GM18507 (cell line): ENCODE measurements at regions not wholly inside any gene's neighbourhood (a gene's known extent, or its start where the extent isn't known, plus 50 kb on each side); places are given as distances from the start of the nearest gene placed in this dataset.

Source experiments
- DNase-seq: peaks from one replicate; pipeline ENCODE4 v3.0.0; 2011; ENCODE audit warnings: low read depth; ENCODE audit not compliant: insufficient read length; ENCODE audit errors: extremely low spot score
- FAIRE-seq: peaks from 2 replicates; lab custom pipeline; 2011; peaks lifted over from hg19 to GRCh38; lab: Jason Lieb, UNC

DNA sequence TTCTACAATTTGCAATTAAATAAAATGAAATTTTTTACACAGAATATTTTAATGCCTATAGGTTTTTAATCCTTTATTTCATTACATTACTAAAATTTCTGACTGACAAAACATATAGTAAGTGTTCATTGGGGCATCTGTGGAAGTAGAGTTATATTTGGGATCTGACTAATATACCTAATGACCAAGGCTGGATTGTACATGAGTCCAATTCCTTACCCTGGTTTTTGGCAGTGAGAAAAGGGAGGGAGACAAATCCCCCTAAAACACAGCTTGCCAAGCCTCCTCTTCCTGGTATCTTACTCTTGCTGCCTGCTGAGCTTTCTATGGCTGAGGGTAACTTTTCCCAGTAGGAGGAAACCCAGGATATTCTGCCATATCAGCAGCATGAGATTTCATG, 149.4 kb upstream of the CDH20 start:
- DNase-seq (no peak), FAIRE-seq (no peak)

DNA sequence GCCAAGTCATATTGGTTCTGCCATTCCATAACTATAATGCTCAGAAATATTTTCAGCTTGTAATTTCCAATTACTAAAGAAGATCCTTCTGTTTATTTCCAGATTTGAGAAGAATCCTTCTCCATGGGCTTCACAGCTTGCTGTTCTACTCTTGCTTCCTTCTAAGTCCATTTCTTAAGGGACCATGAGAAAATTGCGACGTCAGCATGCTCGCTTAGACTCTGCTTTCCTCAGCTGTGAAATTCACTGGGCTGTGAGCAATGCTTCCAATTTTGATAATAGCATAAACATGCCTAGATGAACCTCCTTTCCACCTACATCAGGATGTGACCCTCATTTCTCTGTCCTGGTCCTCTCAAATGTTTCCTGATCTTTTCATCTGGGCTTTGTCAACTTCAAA, 145.3 kb upstream of the CDH20 start:
- FAIRE-seq (no peak), DNase-seq (no peak)

GRCh38 chr18:61189376-61189775, 143.9 kb upstream of the CDH20 start:
- DNase-seq, result no peak
- no peak for FAIRE-seq

DNA sequence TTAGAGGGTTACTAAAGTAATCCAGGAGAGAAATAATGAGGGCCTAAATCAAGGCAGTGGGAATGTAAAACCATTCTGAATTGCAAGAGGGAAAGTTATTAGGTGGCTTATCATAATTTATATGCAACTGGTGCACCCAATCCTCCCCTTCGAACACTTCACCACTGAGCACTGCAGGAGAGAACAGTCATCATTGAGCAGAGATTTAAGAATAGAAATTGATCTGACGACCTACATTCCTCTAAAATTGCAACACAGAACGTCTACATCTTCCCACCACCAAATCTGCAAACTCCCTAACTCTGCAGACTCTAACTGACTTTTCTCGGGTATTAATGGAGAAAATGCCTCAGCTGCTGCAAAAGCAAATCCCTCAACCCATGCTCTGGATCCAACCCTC, 138.5 kb upstream of the CDH20 start:
- FAIRE-seq (no peak), DNase-seq (no peak)

DNA sequence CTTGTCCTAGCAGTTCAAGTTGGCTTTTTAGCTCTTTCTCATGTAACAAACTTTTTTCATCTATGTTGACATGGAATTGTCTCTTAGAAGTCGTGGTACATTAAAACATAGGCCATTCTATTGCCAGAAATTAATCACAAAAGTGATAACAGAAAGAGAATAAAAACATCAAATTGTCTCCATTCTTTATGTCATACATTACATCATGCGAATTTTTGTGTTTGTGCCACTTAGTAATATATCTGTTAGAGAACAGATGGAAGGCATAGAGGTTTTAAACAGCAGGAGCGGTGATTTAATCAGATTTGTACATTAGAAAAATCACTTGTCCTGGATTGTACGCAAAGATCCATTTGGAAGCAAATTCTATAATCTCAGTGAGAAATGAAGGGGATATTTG, 136.5 kb upstream of the CDH20 start:
- DNase-seq (no peak), FAIRE-seq (no peak)

- FAIRE-seq (no peak), DNase-seq (no peak)
Measured at GRCh38 chr18:61198486-61198885, 134.7 kb upstream of the CDH20 start.

GRCh38 chr18:61199171-61199848, 133.9 kb upstream of the CDH20 start:
- DNase-seq (no peak), FAIRE-seq (no peak)

GRCh38 chr18:61201511-61201910, 131.7 kb upstream of the CDH20 start:
- DNase-seq, result no peak
- no peak for FAIRE-seq

GRCh38 chr18:61203151-61203550, 130.1 kb upstream of the CDH20 start:
- FAIRE-seq, result no peak
- no peak for DNase-seq

- no peak for FAIRE-seq
- DNase-seq, result no peak
Measured at GRCh38 chr18:61209801-61210200, 123.4 kb upstream of the CDH20 start.

DNA sequence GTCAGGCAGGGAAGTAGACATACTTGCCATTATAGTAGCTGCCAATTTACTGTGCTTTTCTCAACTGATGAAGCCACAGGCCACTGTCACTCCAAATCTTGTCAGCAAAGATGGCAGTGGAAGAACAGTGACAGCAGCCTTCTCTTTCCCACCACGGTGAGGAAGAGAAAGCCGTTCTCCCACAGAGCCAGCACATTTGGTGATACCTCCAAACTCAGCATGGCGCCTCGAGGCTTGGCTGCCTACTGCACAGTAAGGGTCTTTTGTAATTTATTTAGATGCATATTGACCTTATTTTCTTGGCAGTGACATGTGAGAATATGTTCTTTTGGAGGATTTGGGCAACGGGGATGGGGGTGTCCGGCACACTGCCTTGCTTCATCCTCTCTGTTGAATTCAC, 117.2 kb upstream of the CDH20 start:
- FAIRE-seq (no peak), DNase-seq (no peak)

- no peak for FAIRE-seq
- no peak for DNase-seq
Measured at GRCh38 chr18:61222206-61222605, 111.0 kb upstream of the CDH20 start.

- DNase-seq (no peak), FAIRE-seq (no peak)
Measured at GRCh38 chr18:61225336-61225735, 107.9 kb upstream of the CDH20 start.

- DNase-seq, result no peak
- FAIRE-seq, result no peak
Measured at GRCh38 chr18:61236356-61237057, 96.7 kb upstream of the CDH20 start.

- FAIRE-seq (no peak), DNase-seq (no peak)
Measured at GRCh38 chr18:61237529-61237928, 95.7 kb upstream of the CDH20 start.

DNA sequence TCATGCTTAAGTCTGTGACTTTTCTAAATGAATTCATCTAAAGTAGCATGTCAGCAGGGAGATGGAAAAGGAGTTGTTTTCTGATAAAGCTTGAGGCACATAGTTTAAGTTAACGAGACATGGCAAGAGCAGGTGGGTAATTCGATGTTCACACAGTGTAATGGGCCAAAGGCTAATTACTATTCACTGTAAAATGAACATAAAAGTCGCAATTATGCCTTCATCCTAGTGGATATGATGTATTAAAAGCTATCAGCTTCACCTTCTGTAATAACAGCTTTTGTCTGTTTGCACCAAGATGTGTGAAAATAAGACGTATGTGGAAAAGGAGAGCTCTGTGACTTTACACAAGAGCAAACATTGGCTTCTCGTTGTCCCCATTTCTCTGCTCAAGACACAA, 94.2 kb upstream of the CDH20 start:
- DNase-seq, result no peak
- FAIRE-seq, result no peak

GRCh38 chr18:61241260-61241853, 91.9 kb upstream of the CDH20 start:
- FAIRE-seq (no peak), DNase-seq (no peak)

- DNase-seq (no peak), FAIRE-seq (no peak)
Measured at GRCh38 chr18:61244632-61245031, 88.6 kb upstream of the CDH20 start.

DNA sequence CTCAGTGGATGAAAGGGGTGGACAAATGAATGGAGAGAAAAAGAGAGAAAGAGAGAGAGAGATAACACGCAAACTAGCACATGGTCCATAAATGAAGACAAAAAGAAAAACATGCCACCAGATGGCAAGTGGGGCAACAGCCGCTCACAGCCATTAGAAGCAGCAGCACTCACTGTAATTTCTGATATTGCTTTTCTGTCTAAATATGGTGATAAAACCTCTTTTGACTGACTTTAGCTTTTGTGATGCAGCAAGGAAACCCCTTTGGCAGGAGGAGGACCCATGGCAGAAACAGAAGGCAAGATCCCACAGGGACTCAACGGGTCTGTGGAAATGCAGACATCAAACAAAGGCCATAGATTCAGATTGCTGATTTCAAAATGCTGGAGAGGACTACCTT, 88.0 kb upstream of the CDH20 start:
- no peak for FAIRE-seq

GRCh38 chr18:61248589-61248988, 84.6 kb upstream of the CDH20 start:
- no peak for DNase-seq
- FAIRE-seq, result no peak

More for the DNA sequence above, 88.0 kb upstream of the CDH20 start:
- no peak for DNase-seq

DNA sequence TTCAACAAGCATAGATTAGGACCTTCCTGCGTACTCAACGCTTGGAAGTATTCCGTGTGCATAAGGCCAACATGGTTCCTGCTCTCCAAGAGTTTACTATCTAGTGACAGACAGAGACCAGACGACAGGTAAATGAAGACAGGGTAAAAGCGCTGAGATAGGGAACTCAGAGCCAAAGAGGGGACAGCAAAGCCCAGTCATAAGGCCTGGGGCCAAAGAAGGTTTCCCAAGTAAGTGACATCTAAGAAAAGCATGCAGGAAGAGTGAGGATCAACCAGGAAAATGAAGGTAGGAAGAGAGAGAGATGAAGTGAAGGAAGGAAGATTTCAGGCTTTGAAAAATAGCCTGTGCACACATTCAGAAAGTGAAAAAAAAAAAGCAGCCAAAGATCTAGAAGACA, 76.9 kb upstream of the CDH20 start:
- FAIRE-seq, result no peak
- DNase-seq, result no peak
